CD14-positive monocyte (primary cell): ENCODE measurements at regions not wholly inside any gene's neighbourhood (a gene's known extent, or its start where the extent isn't known, plus 50 kb on each side); places are given as distances from the start of the nearest gene placed in this dataset.
"Not testable (repeated sequence)": the region's sequence is repeated elsewhere in the genome, so short reads cannot be mapped to it uniquely, and the experiment has no call there.

Experiments used
- DNase-seq, 3 donors: peaks; one replicate each; pipeline ENCODE4 v3.0.0-alpha.2; 2011 to 2022
- H2AFZ ChIP-seq: 2 replicates; pipeline ENCODE4 v1.6.0; 2012; ENCODE audit warnings: mild to moderate bottlenecking, low read depth, low read length, inconsistent platforms; ENCODE audit not compliant: insufficient read depth, poor library complexity, severe bottlenecking
- H3K27ac ChIP-seq, 2 donors: 1 replicate in 1 of 2; 2 replicates in 1 of 2; pipeline ENCODE4 v1.5.1; 2012 to 2013; ENCODE audit warnings: low read length in 2 of 2, control low read depth in 1 of 2, inconsistent platforms in 1 of 2, low read depth in 1 of 2, mild to moderate bottlenecking in 1 of 2
- H3K27me3 ChIP-seq, 2 donors: one replicate each; pipeline versions ENCODE4 v1.6.0 to v1.6.1; 2011 to 2013; ENCODE audit warnings: low read length in 2 of 2; ENCODE audit not compliant: control insufficient read depth in 2 of 2, insufficient read depth in 2 of 2
- H3K36me3 ChIP-seq, 2 donors: replicated peaks in 1 of 2; 1 replicate in 1 of 2; 2 replicates in 1 of 2; pipeline versions ENCODE4 v1.5.1 to v1.6.1; 2012 to 2013; ENCODE audit warnings: low read length in 2 of 2, control low read depth in 1 of 2, inconsistent platforms in 1 of 2, mild to moderate bottlenecking in 1 of 2; ENCODE audit not compliant: insufficient read depth in 2 of 2, control insufficient read depth in 1 of 2
- H3K4me1 ChIP-seq, 2 donors: 1 replicate in 1 of 2; 2 replicates in 1 of 2; pipeline versions ENCODE4 v1.5.1 to v1.6.1; 2012 to 2013; ENCODE audit warnings: low read length in 2 of 2, control low read depth in 1 of 2, inconsistent platforms in 1 of 2, mild to moderate bottlenecking in 1 of 2, moderate library complexity in 1 of 2; ENCODE audit not compliant: insufficient read depth in 2 of 2, control insufficient read depth in 1 of 2
- H3K4me2 ChIP-seq: replicated peaks from 2 replicates; pipeline ENCODE3; 2012; ENCODE audit warnings: low read length, moderate library complexity, mild to moderate bottlenecking; ENCODE audit not compliant: poor library complexity, severe bottlenecking; ENCODE audit errors: extremely low read depth
- H3K4me3 ChIP-seq, 3 experiments: fragments of 200-600 bp in 1 of 3; sonication (generic) in 1 of 3; replicated peaks in 1 of 3; 1 replicate in 2 of 3; 2 replicates in 1 of 3; pipeline ENCODE4 v1.5.1; 2011 to 2013; ENCODE audit warnings: low read length in 3 of 3, mild to moderate bottlenecking in 3 of 3, control low read depth in 2 of 3, low read depth in 2 of 3, inconsistent platforms in 1 of 3, moderate library complexity in 1 of 3
- H3K79me2 ChIP-seq: 2 replicates; pipeline ENCODE4 v1.6.0; 2012; ENCODE audit warnings: mild to moderate bottlenecking, control low read depth, inconsistent platforms, low read length, moderate library complexity; ENCODE audit not compliant: insufficient read depth
- H3K9ac ChIP-seq: 2 replicates; pipeline ENCODE4 v1.6.0; 2017; ENCODE audit warnings: low read length, mild to moderate bottlenecking; ENCODE audit not compliant: insufficient read depth, poor library complexity, severe bottlenecking
- H3K9me3 ChIP-seq, 2 donors: replicated peaks in 1 of 2; 1 replicate in 1 of 2; 2 replicates in 1 of 2; pipeline versions ENCODE4 v1.5.1 to v1.6.1; 2012 to 2013; ENCODE audit warnings: low read length in 2 of 2, control low read depth in 1 of 2; ENCODE audit not compliant: control insufficient read depth in 1 of 2, insufficient read depth in 1 of 2
- H4K20me1 ChIP-seq: 2 replicates; pipeline ENCODE4 v1.6.0; 2012; ENCODE audit warnings: mild to moderate bottlenecking, low read length, control low read depth, moderate library complexity; ENCODE audit not compliant: insufficient read depth
- H3K27ac Mint-ChIP-seq, 7 donors: one replicate each; pipeline ENCODE4 v1.8.0; 2020; ENCODE audit warnings: mild to moderate bottlenecking in 7 of 7, mixed read lengths in 7 of 7, moderate library complexity in 6 of 7, inconsistent platforms in 2 of 7
- H3K27me3 Mint-ChIP-seq, 3 donors: one replicate each; pipeline ENCODE4 v1.8.0; 2021 to 2022; ENCODE audit warnings: low read depth in 3 of 3, mild to moderate bottlenecking in 3 of 3, mixed read lengths in 3 of 3, moderate library complexity in 3 of 3, inconsistent platforms in 1 of 3
- H3K36me3 Mint-ChIP-seq, 2 donors: one replicate each; pipeline ENCODE4 v1.8.0; 2020; ENCODE audit warnings: mixed read lengths in 2 of 2, inconsistent platforms in 1 of 2, mild to moderate bottlenecking in 1 of 2
- H3K4me1 Mint-ChIP-seq: one replicate; pipeline ENCODE4 v1.8.0; 2020; ENCODE audit warnings: mild to moderate bottlenecking, mixed read lengths
- H3K4me3 Mint-ChIP-seq, 2 donors: one replicate each; pipeline ENCODE4 v1.8.0; 2020; ENCODE audit warnings: mild to moderate bottlenecking in 2 of 2, mixed read lengths in 2 of 2, moderate library complexity in 1 of 2
- H3K9me3 Mint-ChIP-seq, 7 donors: one replicate each; pipeline ENCODE4 v1.8.0; 2020 to 2022; ENCODE audit warnings: mixed read lengths in 7 of 7, mild to moderate bottlenecking in 6 of 7, moderate library complexity in 6 of 7, inconsistent platforms in 2 of 7
- WGBS: methylation state at CpG from one replicate; pipeline ENCODE4 v1.1.5; 2013; ENCODE audit warnings: missing lambda C conversion rate; ENCODE audit not compliant: insufficient coverage; 5-methylcytosine and 5-hydroxymethylcytosine counted together
- intact Hi-C, 2 donors: fragments of 100-400 bp; cut with micrococcal nuclease; formaldehyde crosslinking; loops; one replicate each; pipeline versions ENCODE4 v1.15.0 to v1.15.1; 2023
- TF ChIP-seq, protein P1 (sequence below): fragments of 200-600 bp; IDR thresholded peaks from one replicate; pipeline ENCODE4 v1.8.0; 2022; ENCODE audit warnings: antibody characterized with exemption, mild to moderate bottlenecking

DNA sequence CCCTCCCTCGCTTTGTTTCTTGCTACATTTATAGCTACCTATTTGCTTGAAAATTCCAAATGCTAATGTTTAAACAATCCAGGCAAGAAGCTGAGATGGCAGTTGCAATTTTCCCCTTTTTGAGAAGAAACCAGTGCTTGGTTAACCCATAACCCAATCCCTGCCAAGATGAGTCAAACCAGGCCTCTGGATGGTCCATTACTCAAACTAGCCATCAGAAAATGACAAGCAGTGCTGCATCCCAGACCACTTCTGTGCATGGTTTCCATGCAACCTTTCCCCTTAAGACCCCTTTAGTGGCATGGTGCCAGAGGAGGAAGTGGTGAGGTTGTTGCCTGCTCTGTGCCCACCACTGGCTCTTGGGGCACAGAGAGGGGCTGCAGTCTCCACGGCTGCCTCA is 131.2 kb upstream of the RMP24 start:
- Histone ChIP-seq H3K4me3 (no peak overlapping the region), H3K27ac (no peak overlapping the region), H3K9ac (no peak overlapping the region), H4K20me1 (no peaks in the 10 kb centered on the region), H3K36me3 (no peaks in the 10 kb centered on the region), H3K9me3 (no peaks in the 10 kb centered on the region), H2AFZ (no peak overlapping the region), H3K4me2 (no peak overlapping the region), H3K79me2 (no peaks in the 10 kb centered on the region), H3K27me3 (no peaks in the 10 kb centered on the region), H3K4me1 (peaks cover 24 to 34% of the 10 kb centered on the region in 2 donors)
- H3K4me3 Mint-ChIP-seq, result no peak overlapping the region
- H3K27ac Mint-ChIP-seq, result no peak overlapping the region
- H3K36me3 Mint-ChIP-seq, result peaks cover 0 to 3% of the 10 kb centered on the region in 2 donors
- intact Hi-C loops, result no loop called here
- H3K9me3 Mint-ChIP-seq, result peaks cover 0 to 9% (median 3%) of the 10 kb centered on the region in 7 donors
- no peak for DNase-seq
- TF ChIP-seq, protein P1, sequence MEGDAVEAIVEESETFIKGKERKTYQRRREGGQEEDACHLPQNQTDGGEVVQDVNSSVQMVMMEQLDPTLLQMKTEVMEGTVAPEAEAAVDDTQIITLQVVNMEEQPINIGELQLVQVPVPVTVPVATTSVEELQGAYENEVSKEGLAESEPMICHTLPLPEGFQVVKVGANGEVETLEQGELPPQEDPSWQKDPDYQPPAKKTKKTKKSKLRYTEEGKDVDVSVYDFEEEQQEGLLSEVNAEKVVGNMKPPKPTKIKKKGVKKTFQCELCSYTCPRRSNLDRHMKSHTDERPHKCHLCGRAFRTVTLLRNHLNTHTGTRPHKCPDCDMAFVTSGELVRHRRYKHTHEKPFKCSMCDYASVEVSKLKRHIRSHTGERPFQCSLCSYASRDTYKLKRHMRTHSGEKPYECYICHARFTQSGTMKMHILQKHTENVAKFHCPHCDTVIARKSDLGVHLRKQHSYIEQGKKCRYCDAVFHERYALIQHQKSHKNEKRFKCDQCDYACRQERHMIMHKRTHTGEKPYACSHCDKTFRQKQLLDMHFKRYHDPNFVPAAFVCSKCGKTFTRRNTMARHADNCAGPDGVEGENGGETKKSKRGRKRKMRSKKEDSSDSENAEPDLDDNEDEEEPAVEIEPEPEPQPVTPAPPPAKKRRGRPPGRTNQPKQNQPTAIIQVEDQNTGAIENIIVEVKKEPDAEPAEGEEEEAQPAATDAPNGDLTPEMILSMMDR, result no peak
- WGBS, result 100% methylated on average over 1 of the region's 2 CpGs
- peaks cover 4 to 15% (median 9%) of the 10 kb centered on the region in 3 donors for H3K27me3 Mint-ChIP-seq
- peaks cover 34% of the 10 kb centered on the region for H3K4me1 Mint-ChIP-seq

DNA sequence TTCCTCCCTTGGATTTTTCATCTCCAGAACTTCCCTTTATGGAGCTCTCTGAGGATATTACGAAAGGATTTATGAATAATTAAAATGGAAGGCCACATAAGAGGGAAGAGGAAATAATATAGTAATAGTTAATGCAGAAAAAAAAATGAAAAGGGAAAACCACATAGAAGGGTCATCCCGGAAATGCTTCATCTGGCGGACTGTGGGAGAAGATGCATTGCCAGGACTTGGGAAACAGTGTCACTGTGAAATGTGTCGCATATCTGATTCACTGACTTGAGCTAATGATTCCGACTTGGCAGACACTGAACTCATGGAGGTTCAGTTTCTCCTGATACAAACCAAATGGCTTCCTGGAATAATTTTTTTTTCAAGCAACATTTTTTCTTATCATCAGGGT is 129.9 kb upstream of the RMP24 start:
- no peak overlapping the region for H3K4me2 ChIP-seq
- no peak overlapping the region for H3K4me3 Mint-ChIP-seq
- no peak overlapping the region for H3K4me3 ChIP-seq
- H3K4me1 ChIP-seq, result peaks cover 13 to 22% of the 10 kb centered on the region in 2 donors
- no peaks in the 10 kb centered on the region for H3K36me3 ChIP-seq
- H4K20me1 ChIP-seq, result no peaks in the 10 kb centered on the region
- no peaks in the 10 kb centered on the region for H3K27me3 ChIP-seq
- H3K4me1 Mint-ChIP-seq, result peaks cover 23% of the 10 kb centered on the region
- no peak overlapping the region for H2AFZ ChIP-seq
- no peaks in the 10 kb centered on the region for H3K79me2 ChIP-seq
- peaks cover 0 to 9% (median 3%) of the 10 kb centered on the region in 7 donors for H3K9me3 Mint-ChIP-seq
- peaks cover 0 to 3% of the 10 kb centered on the region in 2 donors for H3K36me3 Mint-ChIP-seq
- H3K9ac ChIP-seq, result no peak overlapping the region
- TF ChIP-seq, protein P1, result no peak
- H3K27ac Mint-ChIP-seq, result peak overlapping the region in 1 of 7 donors; percentile 35
- peak in 2 of 3 donors; percentile 23 to 78 for DNase-seq
- no peaks in the 10 kb centered on the region for H3K9me3 ChIP-seq
- peaks cover 4 to 13% (median 9%) of the 10 kb centered on the region in 3 donors for H3K27me3 Mint-ChIP-seq
- intact Hi-C loops, result no loop called here
- H3K27ac ChIP-seq, result no peak overlapping the region
- WGBS, result 0% methylated on average over 3 of the region's 5 CpGs

DNA sequence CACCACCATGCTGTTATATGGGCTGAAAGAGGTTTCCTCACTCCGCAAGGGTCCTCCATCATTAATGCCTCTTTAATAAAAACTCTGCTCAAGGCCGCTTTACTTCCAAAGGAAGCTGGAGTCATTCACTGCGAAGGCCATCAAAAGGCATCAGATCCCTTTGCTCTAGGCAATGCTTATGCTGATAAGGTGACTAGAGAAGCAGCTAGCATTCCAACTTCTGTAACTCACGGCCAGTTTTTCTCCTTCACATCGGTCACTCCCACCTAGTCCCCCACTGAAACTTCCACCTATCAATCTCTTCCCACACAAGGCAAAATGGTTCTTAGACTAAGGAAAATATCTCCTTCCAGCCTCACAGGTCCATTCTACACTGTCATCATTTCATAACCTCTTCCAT is 124.2 kb upstream of the RMP24 start:
- H3K27ac Mint-ChIP-seq, H3K9ac ChIP-seq, H3K36me3 Mint-ChIP-seq, H3K4me2 ChIP-seq, H3K9me3 ChIP-seq, H3K4me3 ChIP-seq, H3K36me3 ChIP-seq, intact Hi-C loops, H4K20me1 ChIP-seq, H2AFZ ChIP-seq, H3K9me3 Mint-ChIP-seq, H3K4me1 ChIP-seq, DNase-seq, H3K27me3 ChIP-seq, H3K27ac ChIP-seq, H3K4me3 Mint-ChIP-seq, H3K79me2 ChIP-seq, H3K4me1 Mint-ChIP-seq: not testable (repeated sequence)
- WGBS, result 90% methylated on average over 2 of the region's 5 CpGs
- peaks cover 3 to 16% (median 14%) of the 10 kb centered on the region in 3 donors for H3K27me3 Mint-ChIP-seq
